Gastrocnemius medialis (tissue), 4 donors: ENCODE measurements at regions not wholly inside any gene's neighbourhood (a gene's known extent, or its start where the extent isn't known, plus 50 kb on each side); places are given as distances from the start of the nearest gene placed in this dataset.

Experiments used
- CTCF ChIP-seq, 5 experiments: fragments of 450-650 bp in 3 of 5; fragments of 200-600 bp in 2 of 5; sonication (generic) in 2 of 5; IDR thresholded peaks in 4 of 5; conservative IDR thresholded peaks in 1 of 5; 1 replicate in 4 of 5; 2 replicates in 1 of 5; pipeline ENCODE4 v1.5.1; 2016 to 2019; ENCODE audit warnings: antibody characterized with exemption in 5 of 5, mild to moderate bottlenecking in 3 of 5, moderate library complexity in 3 of 5
- POLR2A ChIP-seq, 2 donors: fragments of 450-650 bp; IDR thresholded peaks; one replicate each; pipeline ENCODE4 v1.6.1; 2017; ENCODE audit warnings: antibody characterized with exemption in 2 of 2, mild to moderate bottlenecking in 2 of 2, moderate library complexity in 2 of 2

- TF ChIP-seq CTCF (IDR thresholded peaks at IDR 0.05 in 4 of 5, conservative IDR thresholded peaks at IDR 0.05 in 1 of 5) (no peak), POLR2A (IDR thresholded peaks at IDR 0.05) (no peak)
Observed at GRCh38 chr1:56397811-56398231, 181.5 kb downstream of the PLPP3 start.
